COR-L47 (cell line): ENCODE measurements at regions not wholly inside any gene's neighbourhood (a gene's known extent, or its start where the extent isn't known, plus 50 kb on each side); places are given as distances from the start of the nearest gene placed in this dataset.
"Not testable (repeated sequence)": the region's sequence is repeated elsewhere in the genome, so short reads cannot be mapped to it uniquely, and the experiment has no call there.

ENCODE experiments used
- DNase-seq: peaks from one replicate; lab custom pipeline; 2025; lab: John Stamatoyannopoulos, UW

- peak; percentile 6 for DNase-seq
These were observed 248.0 kb downstream of the ZNF92 start for GRCh38 chr7:65621580-65622201.

GRCh38 chr7:65631236-65631635 is 241.6 kb upstream of the VKORC1L1 start:
- DNase-seq = not testable (repeated sequence)

DNA sequence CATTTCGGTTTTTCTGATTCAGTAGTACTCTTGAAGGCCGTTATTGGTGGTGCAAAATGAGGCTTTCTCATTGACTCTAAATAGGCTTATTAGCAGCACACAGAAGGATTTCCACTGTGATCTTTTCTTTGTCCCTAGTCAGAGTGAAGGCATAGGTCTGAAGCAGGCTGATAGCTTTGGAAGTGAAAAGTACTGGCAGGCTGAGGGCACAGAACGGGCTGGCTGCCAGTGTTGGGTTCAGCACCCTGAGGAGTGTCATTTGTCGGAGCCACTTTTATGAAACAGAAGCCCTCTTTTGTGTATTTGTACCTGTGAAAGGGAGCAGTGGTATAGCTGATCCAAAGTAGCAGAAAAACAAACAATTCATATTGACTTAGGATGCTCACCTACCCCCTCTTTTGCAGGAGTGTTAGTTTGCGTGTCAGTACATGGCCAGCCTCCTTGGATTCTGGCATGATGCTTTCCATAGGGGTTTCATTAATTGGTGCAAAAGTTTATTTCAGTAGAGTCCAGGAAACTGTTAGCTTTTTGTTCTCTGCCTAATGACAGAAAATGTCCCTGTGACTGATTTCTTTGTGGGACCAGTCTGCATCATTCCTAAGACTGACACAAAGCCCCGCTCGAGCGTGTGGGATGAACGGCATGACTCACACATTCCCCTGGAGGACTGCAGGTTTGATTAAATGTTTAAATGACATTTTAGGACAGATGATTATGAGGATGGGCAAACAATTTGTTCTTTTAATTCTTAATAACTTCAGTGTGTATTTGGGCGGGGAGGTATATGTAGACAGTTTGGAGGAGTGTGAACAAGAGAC is 239.1 kb upstream of the VKORC1L1 start:
- not testable (repeated sequence) for DNase-seq

GRCh38 chr7:65638918-65639317 is 234.0 kb upstream of the VKORC1L1 start:
- not testable (repeated sequence) for DNase-seq

GRCh38 chr7:65639717-65640116 is 233.2 kb upstream of the VKORC1L1 start:
- DNase-seq = not testable (repeated sequence)

DNA sequence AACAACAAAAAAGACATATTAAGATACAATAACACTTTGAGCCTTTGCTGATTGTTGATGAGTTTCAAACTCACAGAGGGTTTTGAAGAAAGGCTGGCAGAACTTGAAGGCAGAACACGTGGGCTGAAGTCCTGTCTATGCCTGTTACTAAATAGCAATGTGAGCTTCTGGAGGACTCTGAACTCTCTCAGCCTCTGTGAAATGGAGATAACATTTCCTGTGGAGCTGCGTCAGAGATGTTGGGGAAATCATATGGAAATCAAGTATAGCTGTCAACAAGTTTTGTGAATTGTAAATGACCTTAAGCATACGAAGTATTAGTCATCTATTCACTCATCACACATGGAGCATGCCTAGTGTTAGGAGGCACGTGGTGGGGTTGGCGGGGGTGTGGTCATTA is 229.4 kb upstream of the VKORC1L1 start:
- DNase-seq = not testable (repeated sequence)

GRCh38 chr7:65647153-65647964 is 225.5 kb upstream of the VKORC1L1 start:
- DNase-seq = not testable (repeated sequence)

DNA sequence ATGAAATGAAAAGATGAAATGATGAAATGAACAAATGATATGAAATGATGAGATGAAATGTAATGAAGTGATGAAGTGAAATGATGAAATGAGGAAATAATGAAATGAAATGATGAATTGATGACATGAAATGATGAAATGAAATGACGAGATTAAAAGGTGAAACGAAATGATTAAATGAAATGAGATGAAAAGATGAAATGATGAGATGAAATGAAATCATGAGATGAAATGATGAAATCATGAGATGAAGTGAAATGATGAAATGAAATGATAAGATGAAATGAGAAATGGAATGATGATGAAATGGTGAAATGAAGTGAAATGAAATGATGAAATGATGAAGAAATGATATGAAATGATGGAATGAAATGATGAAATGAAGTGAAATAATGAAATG is 221.7 kb upstream of the VKORC1L1 start:
- not testable (repeated sequence) for DNase-seq

DNA sequence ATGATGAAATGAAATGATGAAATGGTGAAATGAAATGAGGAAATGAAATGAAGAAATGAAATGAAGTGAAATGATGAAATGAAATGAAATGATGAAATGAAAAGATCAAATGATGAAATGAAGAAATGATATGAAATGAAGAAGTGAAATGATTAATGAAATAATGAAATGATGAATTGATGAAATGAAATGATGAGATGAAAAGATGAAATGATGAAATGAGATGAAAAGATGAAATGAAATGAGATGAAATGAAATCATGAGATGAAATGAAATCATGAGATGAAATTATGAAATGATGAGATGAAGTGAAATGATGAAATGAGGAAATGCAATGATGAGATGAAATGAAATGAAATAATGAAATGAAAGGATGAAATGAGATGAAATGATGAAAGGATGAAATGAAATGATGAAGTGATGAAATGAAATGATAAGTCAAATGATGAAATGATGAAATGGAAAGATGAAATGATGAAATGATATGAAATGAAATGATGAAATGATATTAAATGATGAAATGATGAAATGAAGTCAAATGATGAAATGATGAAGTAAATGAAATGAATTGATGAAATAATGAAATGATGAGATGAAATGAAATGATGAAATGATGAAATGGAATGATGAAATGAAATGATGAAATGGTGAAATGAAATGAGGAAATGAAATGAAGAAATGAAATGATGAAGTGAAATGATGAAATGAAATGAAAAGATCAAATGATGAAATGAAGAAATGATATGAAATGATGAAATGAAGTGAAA is 220.9 kb upstream of the VKORC1L1 start:
- not testable (repeated sequence) for DNase-seq

- not testable (repeated sequence) for DNase-seq
These were observed 220.2 kb upstream of the VKORC1L1 start for GRCh38 chr7:65652669-65653068.

- not testable (repeated sequence) for DNase-seq
These were observed 216.2 kb upstream of the VKORC1L1 start for GRCh38 chr7:65656494-65657188.

DNA sequence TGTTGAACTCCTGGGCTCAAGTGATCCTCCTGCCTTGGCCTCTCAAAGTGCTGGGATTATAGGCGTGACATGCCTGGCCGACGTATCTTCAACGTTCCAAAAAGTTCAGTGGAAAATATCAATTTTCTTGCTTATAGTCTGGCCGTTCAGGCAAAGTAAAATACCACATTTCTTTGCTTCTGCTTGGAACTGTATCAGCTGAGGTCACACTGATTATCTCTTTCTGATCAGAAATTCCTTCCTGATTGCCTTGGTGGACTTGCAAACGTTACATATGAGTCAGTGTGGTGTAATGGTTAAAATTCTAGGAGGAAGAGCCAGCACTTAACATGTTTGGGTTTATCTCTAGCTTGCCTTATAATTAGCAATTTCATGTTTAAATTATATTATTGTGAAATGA is 189.5 kb upstream of the VKORC1L1 start:
- DNase-seq = not testable (repeated sequence)

- not testable (repeated sequence) for DNase-seq
These were observed 173.7 kb upstream of the VKORC1L1 start for GRCh38 chr7:65699026-65699714.

- DNase-seq = not testable (repeated sequence)
These were observed 173.0 kb upstream of the VKORC1L1 start for GRCh38 chr7:65699715-65700356.

DNA sequence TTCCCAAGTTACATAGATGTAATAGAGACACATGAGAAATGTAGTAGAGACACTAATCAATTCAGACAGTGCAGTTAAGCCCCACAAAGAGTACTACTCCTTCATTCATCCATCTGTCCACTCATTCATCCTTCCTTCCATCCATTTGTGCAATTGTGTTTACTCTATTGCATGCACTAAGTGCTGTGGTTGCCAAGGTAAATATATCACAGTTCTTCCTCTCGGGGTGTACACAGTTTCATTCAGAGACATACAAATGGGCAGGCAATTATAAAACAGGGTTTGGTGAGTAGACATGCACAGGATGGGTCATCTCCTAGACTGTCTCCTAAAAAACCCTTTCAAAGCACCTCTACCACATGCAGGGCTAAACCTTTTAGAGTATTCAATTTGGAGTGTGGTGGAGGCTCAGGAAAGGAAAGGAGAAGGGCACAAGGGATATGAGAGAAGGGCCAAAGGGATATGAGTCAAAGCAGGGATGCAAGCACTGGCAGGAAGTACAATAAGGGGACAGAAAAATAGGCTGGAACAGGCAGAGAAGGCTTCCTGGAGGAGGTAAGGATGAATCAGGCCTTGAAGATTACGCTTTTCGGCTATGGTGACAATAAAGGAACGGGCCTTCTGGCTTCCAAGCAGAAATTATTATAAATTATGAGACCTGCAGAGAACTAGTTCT is 153.6 kb upstream of the VKORC1L1 start:
- DNase-seq = not testable (repeated sequence)

- DNase-seq = peak; percentile 43
These were observed 150.5 kb upstream of the VKORC1L1 start for GRCh38 chr7:65722361-65722792.

DNA sequence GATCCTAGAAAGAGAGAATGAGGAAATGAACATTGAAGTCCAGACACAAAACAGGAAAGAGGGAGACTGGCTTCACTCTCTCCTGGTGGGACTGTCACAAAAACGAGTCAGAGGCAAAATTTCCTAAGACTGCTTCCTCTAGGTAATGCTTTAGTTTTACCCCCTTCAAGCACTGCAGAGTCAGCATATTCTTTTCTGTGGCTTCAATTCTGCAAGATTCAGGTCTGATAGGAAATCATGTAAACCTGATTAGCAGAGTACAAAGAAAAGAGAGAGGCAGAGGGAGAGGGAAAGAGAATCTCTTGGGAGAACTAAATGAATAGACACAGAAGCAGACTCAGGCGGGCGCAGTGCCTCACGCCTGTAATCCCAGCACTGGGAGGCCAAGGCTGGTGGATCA is 145.7 kb upstream of the VKORC1L1 start:
- not testable (repeated sequence) for DNase-seq

DNA sequence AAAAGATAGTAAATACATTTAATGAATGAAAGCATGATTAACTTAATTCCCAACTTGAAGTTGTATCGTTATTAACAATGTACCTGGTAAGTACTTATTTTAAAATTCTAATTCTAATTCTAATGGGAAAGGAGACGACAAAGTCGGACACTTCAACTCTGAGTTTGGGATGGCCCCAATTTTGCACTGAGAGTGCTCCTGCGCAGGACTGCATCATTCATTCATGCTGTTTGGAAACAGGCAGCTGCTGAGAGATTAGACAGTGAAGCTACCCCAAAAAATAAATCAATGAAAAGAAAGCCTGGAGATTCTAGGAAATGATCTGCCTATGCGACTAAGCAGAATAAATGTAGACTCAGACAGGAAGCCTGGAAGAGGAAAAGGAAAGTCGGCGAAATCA is 141.7 kb upstream of the VKORC1L1 start:
- no peak for DNase-seq

DNA sequence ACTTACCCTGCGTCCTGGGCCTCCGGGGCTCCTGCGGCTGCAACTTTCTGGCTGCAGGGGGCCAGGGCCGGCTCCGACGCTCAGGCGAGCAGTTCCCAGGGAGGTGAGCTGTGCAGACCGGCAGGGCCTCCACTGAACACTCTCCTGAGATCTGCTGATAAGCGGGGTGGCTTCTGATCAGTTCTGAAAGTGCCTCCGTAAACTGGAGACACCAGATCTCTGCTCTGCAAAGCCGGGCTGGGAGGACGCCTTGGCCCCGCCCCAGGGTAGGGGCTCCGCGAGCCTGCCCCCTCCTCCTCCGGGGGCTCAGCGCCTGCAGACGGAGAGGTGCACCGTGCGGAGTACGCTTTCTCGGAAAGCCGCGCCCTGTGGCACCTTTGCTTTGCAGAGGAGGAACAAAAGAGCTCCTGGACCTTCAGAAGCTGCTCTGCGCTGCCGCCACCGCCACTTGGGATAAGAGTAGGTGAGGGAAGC is 141.3 kb upstream of the VKORC1L1 start:
- DNase-seq = no peak
